ENCODE measurements at regions not wholly inside any gene's neighbourhood (a gene's known extent, or its start where the extent isn't known, plus 50 kb on each side); places are given as distances from the start of the nearest gene placed in this dataset.

DNA sequence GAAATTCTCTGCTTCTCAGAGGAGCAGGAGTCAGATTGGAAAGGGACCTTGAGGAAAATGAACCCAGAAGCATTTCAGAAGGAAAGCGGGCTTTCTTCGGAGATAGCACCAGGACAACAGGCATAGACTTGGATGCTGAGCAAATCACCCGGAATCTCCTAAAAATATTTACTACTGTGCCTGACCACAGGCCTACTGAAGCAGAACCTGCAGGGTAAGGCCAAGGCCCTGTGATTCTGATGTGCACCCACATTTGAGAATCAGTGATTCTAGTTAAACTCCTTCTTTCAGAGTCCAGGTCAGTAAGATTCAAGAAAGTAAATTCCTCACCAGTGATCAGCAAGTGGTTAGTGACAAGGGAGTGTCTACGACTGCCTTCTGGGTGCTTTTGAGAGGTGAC, 307.3 kb upstream of the DUSP10 start:
- intact Hi-C loops (cut with DNase I), result no loop called here
- Histone ChIP-seq H3K4me3 (replicated peaks in 1 of 3) (no peak overlapping the region), H3K36me3 (no peaks in the 10 kb centered on the region), H3K4me1 (no peaks in the 10 kb centered on the region), H3K9me3 (no peaks in the 10 kb centered on the region), H3K27ac (no peak overlapping the region), H3K27me3 (no peaks in the 10 kb centered on the region)
- TF ChIP-seq, protein P1, sequence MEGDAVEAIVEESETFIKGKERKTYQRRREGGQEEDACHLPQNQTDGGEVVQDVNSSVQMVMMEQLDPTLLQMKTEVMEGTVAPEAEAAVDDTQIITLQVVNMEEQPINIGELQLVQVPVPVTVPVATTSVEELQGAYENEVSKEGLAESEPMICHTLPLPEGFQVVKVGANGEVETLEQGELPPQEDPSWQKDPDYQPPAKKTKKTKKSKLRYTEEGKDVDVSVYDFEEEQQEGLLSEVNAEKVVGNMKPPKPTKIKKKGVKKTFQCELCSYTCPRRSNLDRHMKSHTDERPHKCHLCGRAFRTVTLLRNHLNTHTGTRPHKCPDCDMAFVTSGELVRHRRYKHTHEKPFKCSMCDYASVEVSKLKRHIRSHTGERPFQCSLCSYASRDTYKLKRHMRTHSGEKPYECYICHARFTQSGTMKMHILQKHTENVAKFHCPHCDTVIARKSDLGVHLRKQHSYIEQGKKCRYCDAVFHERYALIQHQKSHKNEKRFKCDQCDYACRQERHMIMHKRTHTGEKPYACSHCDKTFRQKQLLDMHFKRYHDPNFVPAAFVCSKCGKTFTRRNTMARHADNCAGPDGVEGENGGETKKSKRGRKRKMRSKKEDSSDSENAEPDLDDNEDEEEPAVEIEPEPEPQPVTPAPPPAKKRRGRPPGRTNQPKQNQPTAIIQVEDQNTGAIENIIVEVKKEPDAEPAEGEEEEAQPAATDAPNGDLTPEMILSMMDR (IDR thresholded peaks at IDR 0.05), result no peak
- no peak for TF ChIP-seq POLR2A (IDR thresholded peaks at IDR 0.05)
- 89 to 94% methylated on average over 4 of the region's 4 CpGs for WGBS, 2 donors
- no peak for DNase-seq

DNA sequence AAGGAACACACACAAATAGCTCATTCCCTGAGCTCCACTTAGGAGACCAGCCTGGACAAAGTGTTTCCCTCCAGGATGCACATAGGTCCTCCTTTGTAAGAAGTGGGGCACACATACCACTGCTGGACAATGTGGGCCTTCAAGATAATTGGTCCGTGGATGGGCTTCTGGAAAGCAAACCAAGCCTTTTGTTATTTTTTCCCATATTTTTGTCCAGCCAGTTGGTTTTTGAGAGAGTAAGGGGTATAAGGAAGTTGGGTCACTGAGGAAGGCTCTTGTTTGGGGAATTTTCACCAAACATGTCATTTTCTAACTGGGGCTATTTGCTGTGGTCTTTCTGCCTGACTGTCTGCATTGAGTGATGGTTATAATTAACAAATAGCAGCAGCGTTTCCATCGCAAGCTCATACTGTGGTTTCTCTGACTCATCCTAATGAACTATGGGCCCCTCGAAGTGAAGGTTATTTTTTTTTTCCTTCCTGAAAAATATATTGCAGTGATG, 306.3 kb upstream of the DUSP10 start:
- 75 to 85% methylated on average over 4 of the region's 4 CpGs for WGBS, 2 donors
- Histone ChIP-seq H3K36me3 (no peaks in the 10 kb centered on the region), H3K27ac (no peak overlapping the region), H3K4me3 (replicated peaks in 1 of 3) (no peak overlapping the region), H3K4me1 (no peaks in the 10 kb centered on the region), H3K27me3 (no peaks in the 10 kb centered on the region), H3K9me3 (no peaks in the 10 kb centered on the region)
- DNase-seq, result no peak
- intact Hi-C loops (cut with DNase I), result no loop called here
- TF ChIP-seq, protein P1 (IDR thresholded peaks at IDR 0.05), result no peak
- TF ChIP-seq POLR2A (IDR thresholded peaks at IDR 0.05), result no peak

DNA sequence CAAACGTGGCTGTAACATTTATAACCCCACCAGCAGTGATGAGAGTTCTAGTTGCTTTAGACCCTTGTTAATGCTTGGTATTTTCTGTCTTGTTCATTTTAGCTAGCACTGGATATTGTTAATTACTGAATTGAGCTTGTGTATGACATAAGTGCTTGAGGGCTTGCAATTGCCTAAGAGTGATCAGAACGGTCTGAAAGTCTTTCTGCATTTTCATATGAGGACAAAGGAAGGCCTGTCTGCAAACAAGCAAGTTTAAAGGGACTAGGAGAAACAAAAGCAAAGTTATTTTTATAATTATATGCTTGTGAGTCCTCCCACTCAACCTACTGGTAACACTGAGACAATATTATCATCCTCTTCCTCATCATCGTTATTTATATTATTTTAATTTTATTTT, 305.5 kb upstream of the DUSP10 start:
- intact Hi-C loops (cut with DNase I), result no loop called here
- H3K4me3 ChIP-seq (replicated peaks in 1 of 3), result no peak overlapping the region
- TF ChIP-seq, protein P1 (IDR thresholded peaks at IDR 0.05), result no peak
- TF ChIP-seq POLR2A (IDR thresholded peaks at IDR 0.05), result no peak

DNA sequence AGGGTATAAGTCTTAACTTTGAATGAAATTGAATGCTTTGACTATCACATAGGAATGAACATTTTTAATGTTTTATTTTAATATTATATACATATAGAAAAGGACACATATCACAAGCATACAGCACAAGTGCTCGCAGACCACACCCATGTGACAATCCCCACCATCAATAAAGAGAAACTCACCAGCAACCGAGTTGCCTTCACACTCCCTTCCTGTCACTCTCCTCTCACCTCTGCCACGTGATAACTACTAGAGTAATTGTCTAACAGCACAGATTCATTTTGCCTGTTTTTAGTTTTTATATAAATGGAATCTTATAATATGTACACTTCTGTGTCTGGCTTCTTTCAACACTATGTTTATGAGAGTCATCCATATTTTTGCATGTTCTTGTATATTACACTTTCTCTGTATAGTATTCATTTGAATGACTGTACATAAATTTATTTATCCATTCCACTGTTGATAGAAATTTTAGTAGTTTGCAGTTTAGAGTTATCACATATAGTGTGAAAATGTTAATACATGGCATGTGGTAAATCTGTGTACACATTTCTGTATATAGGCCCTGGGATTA, 304.9 kb upstream of the DUSP10 start:
- Histone ChIP-seq H3K36me3 (no peaks in the 10 kb centered on the region), H3K27ac (no peak overlapping the region), H3K4me1 (no peaks in the 10 kb centered on the region), H3K4me3 (replicated peaks in 1 of 3) (no peak overlapping the region), H3K27me3 (no peaks in the 10 kb centered on the region), H3K9me3 (no peaks in the 10 kb centered on the region)
- intact Hi-C loops (cut with DNase I), result no loop called here
- 89 to 91% methylated on average over 3 of the region's 3 CpGs for WGBS, 2 donors
- no peak for DNase-seq
- TF ChIP-seq POLR2A (IDR thresholded peaks at IDR 0.05), result no peak
- TF ChIP-seq, protein P1 (IDR thresholded peaks at IDR 0.05), result no peak

More for the DNA sequence above, 305.5 kb upstream of the DUSP10 start:
- Histone ChIP-seq H3K4me1 (no peaks in the 10 kb centered on the region), H3K27ac (no peak overlapping the region), H3K36me3 (no peaks in the 10 kb centered on the region), H3K27me3 (no peaks in the 10 kb centered on the region), H3K9me3 (no peaks in the 10 kb centered on the region)
- WGBS, 2 donors, result 68 to 72% methylated on average over 3 of the region's 3 CpGs
- no peak for DNase-seq

DNA sequence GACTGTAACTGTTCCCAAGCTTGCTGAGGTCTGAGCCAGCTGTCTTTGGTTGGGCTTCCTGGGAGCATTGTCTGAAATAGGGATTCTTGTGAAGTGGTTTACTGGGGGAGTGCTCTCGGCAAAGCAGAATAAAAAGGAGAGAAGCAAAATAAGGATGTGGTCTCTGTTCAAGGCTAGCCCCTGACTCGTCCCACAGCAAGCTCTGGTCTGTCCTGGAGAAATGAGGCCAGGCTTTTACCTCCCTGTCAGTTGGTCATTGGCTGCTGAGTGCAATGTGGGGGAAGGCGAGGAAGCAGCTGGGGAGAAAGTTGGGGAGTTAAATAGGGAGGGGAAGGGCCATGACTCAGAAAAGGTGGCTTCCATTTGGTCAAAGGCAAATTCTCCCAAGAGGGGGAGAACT, 303.9 kb upstream of the DUSP10 start:
- no peaks in the 10 kb centered on the region for H3K36me3 ChIP-seq
- no peak overlapping the region for H3K27ac ChIP-seq
- H3K4me1 ChIP-seq, result no peaks in the 10 kb centered on the region
- no peaks in the 10 kb centered on the region for H3K9me3 ChIP-seq
- no peak for DNase-seq
- H3K4me3 ChIP-seq (replicated peaks in 1 of 3), result no peak overlapping the region
- intact Hi-C loops (cut with DNase I), result no loop called here
- TF ChIP-seq POLR2A (IDR thresholded peaks at IDR 0.05), result no peak
- TF ChIP-seq, protein P1 (IDR thresholded peaks at IDR 0.05), result no peak
- WGBS, 2 donors, result 86 to 92% methylated on average over 3 of the region's 3 CpGs
- H3K27me3 ChIP-seq, result no peaks in the 10 kb centered on the region
